ENCODE measurements at regions not wholly inside any gene's neighbourhood (a gene's known extent, or its start where the extent isn't known, plus 50 kb on each side); places are given as distances from the start of the nearest gene placed in this dataset.

DNA sequence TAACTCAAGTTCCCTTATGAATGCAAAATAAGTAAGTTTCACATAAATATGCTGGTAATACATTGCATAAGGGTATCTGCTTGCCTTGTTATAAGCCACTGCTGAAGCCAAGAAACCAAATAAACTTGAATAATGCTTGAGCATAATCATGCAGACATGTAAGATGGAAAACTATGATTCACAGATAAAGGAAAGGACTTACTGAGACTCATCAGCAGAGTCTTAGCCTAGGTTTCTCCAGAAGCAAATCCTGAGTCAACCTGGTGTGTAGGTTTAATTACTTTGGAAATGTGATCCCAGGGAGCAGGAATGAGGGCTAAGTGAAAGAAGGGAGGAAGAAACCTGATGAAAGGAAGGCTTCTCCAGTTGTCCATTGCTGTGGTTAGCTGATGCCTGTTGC is 107.7 kb upstream of the BTG1 start:
- TF ChIP-seq POLR2A (IDR thresholded peaks at IDR 0.05; ENCODE audit: low read depth, low read length) = no peak
- no peak for TF ChIP-seq POLR2AphosphoS5 (IDR thresholded peaks at IDR 0.05; ENCODE audit: low read depth, low read length)
- TF ChIP-seq TAF1 (IDR thresholded peaks at IDR 0.05; ENCODE audit: borderline replicate concordance, low read depth, low read length) = no peak
